ENCODE measurements at regions not wholly inside any gene's neighbourhood (a gene's known extent, or its start where the extent isn't known, plus 50 kb on each side); places are given as distances from the start of the nearest gene placed in this dataset.

DNA sequence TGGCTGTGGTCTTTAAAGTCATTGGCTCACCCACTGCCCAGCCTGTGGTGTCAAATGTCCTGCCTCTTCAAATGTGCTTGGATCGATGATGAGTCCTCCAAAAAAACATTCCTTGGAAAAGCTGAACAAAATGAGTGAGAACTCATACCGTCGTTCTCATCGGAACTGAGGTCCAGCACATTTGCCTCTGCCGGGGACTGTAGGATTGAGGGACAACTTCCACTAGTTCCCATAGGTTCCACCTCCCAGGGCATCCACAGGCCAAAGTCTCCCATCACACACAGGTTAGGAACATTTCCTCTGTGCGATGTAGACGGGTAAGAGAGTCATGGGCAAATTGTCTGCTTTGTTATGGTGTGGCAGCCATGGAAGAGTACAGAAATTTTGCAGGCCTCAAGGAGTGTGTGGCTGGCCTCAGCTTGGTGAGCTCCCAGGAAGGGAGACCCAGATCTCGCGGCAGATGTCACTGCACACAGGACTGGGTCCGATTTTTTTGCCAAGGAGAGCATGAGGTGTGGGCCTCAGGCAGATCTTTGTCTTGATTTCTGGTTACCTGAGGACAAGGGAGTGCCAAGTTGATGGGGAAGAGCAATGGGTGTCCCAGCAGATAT is 115.7 kb downstream of the SNRPN start:
- Histone ChIP-seq H3K4me3 (no peak overlapping the region), H3K27ac (no peak overlapping the region), H3K36me3 (replicated peaks in 1 of 2) (peaks cover 0 to 75% of the 10 kb centered on the region in 2 donors), H3K9me3 (replicated peaks in 1 of 3) (peaks cover 0 to 100% (median 7%) of the 10 kb centered on the region in 3 donors), H3K4me1 (replicated peaks in 1 of 2) (no peaks in the 10 kb centered on the region), H3K27me3 (no peaks in the 10 kb centered on the region)
- intact Hi-C loops (cut with DNase I) = no loop called here
- no peak for DNase-seq
- TF ChIP-seq, protein P1, sequence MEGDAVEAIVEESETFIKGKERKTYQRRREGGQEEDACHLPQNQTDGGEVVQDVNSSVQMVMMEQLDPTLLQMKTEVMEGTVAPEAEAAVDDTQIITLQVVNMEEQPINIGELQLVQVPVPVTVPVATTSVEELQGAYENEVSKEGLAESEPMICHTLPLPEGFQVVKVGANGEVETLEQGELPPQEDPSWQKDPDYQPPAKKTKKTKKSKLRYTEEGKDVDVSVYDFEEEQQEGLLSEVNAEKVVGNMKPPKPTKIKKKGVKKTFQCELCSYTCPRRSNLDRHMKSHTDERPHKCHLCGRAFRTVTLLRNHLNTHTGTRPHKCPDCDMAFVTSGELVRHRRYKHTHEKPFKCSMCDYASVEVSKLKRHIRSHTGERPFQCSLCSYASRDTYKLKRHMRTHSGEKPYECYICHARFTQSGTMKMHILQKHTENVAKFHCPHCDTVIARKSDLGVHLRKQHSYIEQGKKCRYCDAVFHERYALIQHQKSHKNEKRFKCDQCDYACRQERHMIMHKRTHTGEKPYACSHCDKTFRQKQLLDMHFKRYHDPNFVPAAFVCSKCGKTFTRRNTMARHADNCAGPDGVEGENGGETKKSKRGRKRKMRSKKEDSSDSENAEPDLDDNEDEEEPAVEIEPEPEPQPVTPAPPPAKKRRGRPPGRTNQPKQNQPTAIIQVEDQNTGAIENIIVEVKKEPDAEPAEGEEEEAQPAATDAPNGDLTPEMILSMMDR (IDR thresholded peaks at IDR 0.05) = no peak
- TF ChIP-seq POLR2A (IDR thresholded peaks at IDR 0.05) = no peak
- 91 to 96% (median 95%) methylated on average over 10 of the region's 10 CpGs for WGBS, 4 donors

DNA sequence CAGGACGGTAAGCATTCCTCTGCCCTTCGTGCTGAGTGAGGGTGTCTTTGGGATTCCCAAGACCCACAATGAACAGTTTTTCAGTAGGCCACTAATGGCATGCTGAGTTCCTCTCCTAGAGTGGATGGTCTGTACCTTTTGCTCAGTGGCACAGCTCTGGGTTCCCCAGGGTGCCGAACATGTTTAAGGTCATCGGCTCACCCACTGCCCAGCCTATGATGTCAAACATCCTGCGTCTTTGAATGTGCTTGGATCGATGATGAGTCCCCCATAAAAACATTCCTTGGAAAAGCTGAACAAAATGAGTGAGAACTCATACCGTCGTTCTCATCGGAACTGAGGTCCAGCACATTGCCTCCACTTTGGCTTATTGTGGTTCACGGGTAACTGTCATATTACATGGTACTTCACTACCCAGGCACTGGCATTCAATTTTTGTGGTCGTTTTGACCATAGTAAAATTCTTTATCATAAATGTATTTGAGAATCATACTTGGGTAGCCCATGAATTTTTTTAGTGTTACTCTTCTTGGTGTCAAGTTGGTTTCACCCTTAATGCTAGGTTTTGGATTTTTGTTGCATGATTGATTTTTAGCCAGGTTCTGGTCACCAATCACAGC is 118.2 kb downstream of the SNRPN start:
- TF ChIP-seq, protein P1 (IDR thresholded peaks at IDR 0.05) = no peak
- TF ChIP-seq POLR2A (IDR thresholded peaks at IDR 0.05) = no peak
- Histone ChIP-seq H3K4me3 (peak overlapping the region in 1 of 4 donors; percentile 6), H3K36me3 (replicated peaks in 1 of 2) (peaks cover 0 to 77% of the 10 kb centered on the region in 2 donors), H3K4me1 (replicated peaks in 1 of 2) (no peaks in the 10 kb centered on the region), H3K27ac (no peak overlapping the region), H3K9me3 (replicated peaks in 1 of 3) (peaks cover 0 to 99% (median 7%) of the 10 kb centered on the region in 3 donors), H3K27me3 (no peaks in the 10 kb centered on the region)
- DNase-seq = no peak
- 84 to 92% (median 89%) methylated on average over 9 to 11 of the region's 11 CpGs for WGBS, 4 donors
- intact Hi-C loops (cut with DNase I) = no loop called here

DNA sequence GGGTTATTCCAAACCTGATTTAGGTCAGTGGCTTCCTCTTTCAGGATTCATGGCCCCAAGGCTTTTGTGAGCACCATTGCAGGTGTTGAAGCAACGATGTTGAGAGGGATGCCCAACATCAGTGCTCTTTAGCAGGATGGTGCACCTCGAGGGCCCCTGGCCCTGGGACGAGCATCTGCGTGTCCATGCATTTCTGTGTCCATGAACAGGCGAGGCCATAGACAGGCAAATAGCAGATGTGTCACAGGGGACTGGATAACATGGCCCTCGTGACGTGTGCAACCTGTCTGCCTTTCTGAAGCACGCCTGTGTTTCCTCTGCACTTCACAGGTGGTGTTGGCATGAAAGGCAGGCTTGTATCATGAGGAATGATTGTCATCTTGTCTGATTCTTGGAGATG is 132.3 kb downstream of the SNRPN start:
- H3K27me3 ChIP-seq = no peaks in the 10 kb centered on the region
- H3K36me3 ChIP-seq (replicated peaks in 1 of 2) = peaks cover 0 to 60% of the 10 kb centered on the region in 2 donors
- H3K27ac ChIP-seq = no peak overlapping the region
- intact Hi-C loops (cut with DNase I) = no loop called here
- TF ChIP-seq, protein P1 (IDR thresholded peaks at IDR 0.05) = no peak
- TF ChIP-seq POLR2A (IDR thresholded peaks at IDR 0.05) = no peak
- no peak overlapping the region for H3K4me3 ChIP-seq
- 79 to 89% (median 82%) methylated on average over 8 of the region's 8 CpGs for WGBS, 4 donors
- H3K4me1 ChIP-seq (replicated peaks in 1 of 2) = no peaks in the 10 kb centered on the region
- H3K9me3 ChIP-seq (replicated peaks in 1 of 3) = peaks cover 0 to 41% (median 0%) of the 10 kb centered on the region in 3 donors
- peak in 2 of 7 donors; percentile 16 to 28 for DNase-seq

DNA sequence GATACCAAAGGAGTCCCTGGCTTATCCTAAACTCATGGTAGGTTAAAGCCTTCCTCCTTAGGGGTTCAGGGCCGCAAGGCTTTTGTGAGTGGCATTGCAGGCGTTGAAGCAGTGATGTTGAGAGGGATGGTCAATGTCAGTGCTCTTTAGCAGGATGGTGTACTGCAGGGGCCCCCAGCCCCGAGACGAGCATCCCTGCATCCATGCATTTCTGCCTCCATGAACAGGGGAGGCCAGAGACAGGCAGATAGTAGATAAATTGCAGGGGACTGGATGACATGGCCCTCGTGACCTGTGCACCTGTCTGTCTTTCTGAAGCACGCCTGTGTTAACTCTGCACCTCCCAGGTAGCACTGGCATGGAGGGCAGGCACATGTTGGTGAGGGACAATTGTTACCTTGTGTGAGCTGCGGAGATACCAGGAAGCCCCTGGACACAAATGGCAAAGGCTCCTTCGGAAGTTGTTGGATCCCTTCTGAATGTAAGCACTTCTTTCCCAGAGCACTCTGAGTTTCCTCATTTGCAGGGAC is 133.5 kb downstream of the SNRPN start:
- no peaks in the 10 kb centered on the region for H3K27me3 ChIP-seq
- WGBS, 4 donors = 80 to 89% (median 85%) methylated on average over 6 to 8 of the region's 8 CpGs
- DNase-seq = peak in 2 of 7 donors; percentile 11 to 17
- H3K4me3 ChIP-seq = no peak overlapping the region
- intact Hi-C loops (cut with DNase I) = no loop called here
- H3K4me1 ChIP-seq (replicated peaks in 1 of 2) = no peaks in the 10 kb centered on the region
- H3K9me3 ChIP-seq (replicated peaks in 1 of 3) = peaks cover 0 to 31% (median 0%) of the 10 kb centered on the region in 3 donors
- no peak overlapping the region for H3K27ac ChIP-seq
- TF ChIP-seq, protein P1 (IDR thresholded peaks at IDR 0.05) = no peak
- TF ChIP-seq POLR2A (IDR thresholded peaks at IDR 0.05) = no peak
- H3K36me3 ChIP-seq (replicated peaks in 1 of 2) = peaks cover 0 to 57% of the 10 kb centered on the region in 2 donors
